Testis (tissue), 2 donors: ENCODE measurements at regions not wholly inside any gene's neighbourhood (a gene's known extent, or its start where the extent isn't known, plus 50 kb on each side); places are given as distances from the start of the nearest gene placed in this dataset.

Source experiments
- DNase-seq: peaks from one replicate; pipeline ENCODE4 v3.0.0-alpha.2; 2019
- H3K27ac ChIP-seq, 2 donors: fragments of 200-600 bp; sonication (generic); one replicate each; pipeline ENCODE4 v1.5.1; 2019
- H3K27me3 ChIP-seq: fragments of 200-600 bp; sonication (generic); one replicate; pipeline ENCODE4 v1.5.1; 2019
- H3K36me3 ChIP-seq: fragments of 200-600 bp; sonication (generic); one replicate; pipeline ENCODE4 v1.5.1; 2017; ENCODE audit warnings: low read depth; ENCODE audit errors: missing control alignments
- H3K4me1 ChIP-seq: fragments of 200-600 bp; sonication (generic); one replicate; pipeline ENCODE4 v1.5.1; 2019
- H3K4me3 ChIP-seq, 2 donors: fragments of 200-600 bp; sonication (generic); one replicate each; pipeline ENCODE4 v1.5.1; 2017 to 2019
- H3K9me3 ChIP-seq: fragments of 200-600 bp; sonication (generic); one replicate; pipeline ENCODE4 v1.5.1; 2017
- POLR2A ChIP-seq: fragments of 450-650 bp; IDR thresholded peaks from one replicate; pipeline ENCODE4 v1.6.1; 2017; ENCODE audit warnings: antibody characterized with exemption, mild to moderate bottlenecking, moderate library complexity
- WGBS, 2 donors: methylation state at CpG; one replicate each; pipeline ENCODE4 v1.1.5; 2018; 5-methylcytosine and 5-hydroxymethylcytosine counted together
- intact Hi-C: fragments of 100-400 bp; cut with DNase I; formaldehyde crosslinking; loops from one replicate; pipeline ENCODE4 v1.15.1; 2023; ENCODE audit warnings: low total_unique reads
- TF ChIP-seq, protein P1 (sequence below), 3 experiments: fragments of 450-650 bp in 2 of 3; fragments of 200-600 bp in 1 of 3; sonication (generic) in 1 of 3; IDR thresholded peaks; one replicate each; pipeline ENCODE4 v1.5.1; 2016 to 2019; ENCODE audit warnings: antibody characterized with exemption in 3 of 3, mild to moderate bottlenecking in 2 of 3, moderate library complexity in 1 of 3

DNA sequence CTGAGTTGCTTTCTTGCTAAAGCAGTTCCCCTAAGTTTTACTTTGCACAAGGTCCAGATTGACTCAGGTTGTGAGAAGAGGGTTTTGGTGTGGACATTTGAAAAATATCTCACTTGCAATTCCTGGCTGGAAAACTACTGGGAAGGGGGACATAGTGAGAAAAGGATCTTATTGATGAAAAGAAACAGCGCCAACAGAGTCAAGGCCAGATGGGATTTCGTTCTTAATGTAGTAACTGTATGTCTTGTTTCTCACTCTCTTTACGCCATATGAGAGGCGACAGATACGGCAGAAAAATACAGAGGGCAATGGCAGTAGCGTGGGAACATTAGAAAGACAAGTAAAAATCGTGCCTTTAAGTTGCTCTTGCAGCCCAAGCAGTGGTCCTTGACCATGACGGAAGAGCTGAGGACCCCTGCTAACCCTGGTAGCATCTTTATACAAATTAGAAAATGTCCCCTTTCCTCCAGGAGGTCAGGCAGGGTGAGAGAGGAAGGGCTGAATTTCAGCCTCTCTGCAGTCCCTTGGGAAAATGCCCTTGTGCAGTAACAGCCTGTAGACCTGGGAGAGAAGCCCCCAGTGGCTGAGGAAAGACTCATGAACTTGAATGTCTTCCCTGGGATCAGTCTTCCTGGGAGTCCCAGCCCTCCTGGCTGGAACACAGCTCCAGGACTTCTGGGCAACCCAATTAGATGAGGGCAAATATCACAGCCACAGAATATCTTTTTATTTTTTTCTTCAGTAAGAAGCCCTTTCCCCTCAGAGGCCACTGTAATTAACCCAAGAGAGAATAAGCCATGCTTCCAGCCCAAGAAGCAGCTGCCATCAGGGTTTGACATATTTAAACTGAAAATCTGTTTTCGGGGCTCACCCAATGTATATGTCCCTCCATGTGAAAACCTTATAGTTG is 113.4 kb downstream of the CD47 start:
- no peaks in the 10 kb centered on the region for H3K9me3 ChIP-seq
- no peaks in the 10 kb centered on the region for H3K27me3 ChIP-seq
- no peaks in the 10 kb centered on the region for H3K36me3 ChIP-seq
- DNase-seq = no peak
- 85 to 93% methylated on average over 9 of the region's 9 CpGs for WGBS, 2 donors
- H3K4me3 ChIP-seq = no peak overlapping the region
- no peaks in the 10 kb centered on the region for H3K4me1 ChIP-seq
- TF ChIP-seq POLR2A = no peak
- TF ChIP-seq, protein P1, sequence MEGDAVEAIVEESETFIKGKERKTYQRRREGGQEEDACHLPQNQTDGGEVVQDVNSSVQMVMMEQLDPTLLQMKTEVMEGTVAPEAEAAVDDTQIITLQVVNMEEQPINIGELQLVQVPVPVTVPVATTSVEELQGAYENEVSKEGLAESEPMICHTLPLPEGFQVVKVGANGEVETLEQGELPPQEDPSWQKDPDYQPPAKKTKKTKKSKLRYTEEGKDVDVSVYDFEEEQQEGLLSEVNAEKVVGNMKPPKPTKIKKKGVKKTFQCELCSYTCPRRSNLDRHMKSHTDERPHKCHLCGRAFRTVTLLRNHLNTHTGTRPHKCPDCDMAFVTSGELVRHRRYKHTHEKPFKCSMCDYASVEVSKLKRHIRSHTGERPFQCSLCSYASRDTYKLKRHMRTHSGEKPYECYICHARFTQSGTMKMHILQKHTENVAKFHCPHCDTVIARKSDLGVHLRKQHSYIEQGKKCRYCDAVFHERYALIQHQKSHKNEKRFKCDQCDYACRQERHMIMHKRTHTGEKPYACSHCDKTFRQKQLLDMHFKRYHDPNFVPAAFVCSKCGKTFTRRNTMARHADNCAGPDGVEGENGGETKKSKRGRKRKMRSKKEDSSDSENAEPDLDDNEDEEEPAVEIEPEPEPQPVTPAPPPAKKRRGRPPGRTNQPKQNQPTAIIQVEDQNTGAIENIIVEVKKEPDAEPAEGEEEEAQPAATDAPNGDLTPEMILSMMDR (IDR thresholded peaks at IDR 0.05) = no peak
- no peak overlapping the region for H3K27ac ChIP-seq
- intact Hi-C loops = no loop called here

DNA sequence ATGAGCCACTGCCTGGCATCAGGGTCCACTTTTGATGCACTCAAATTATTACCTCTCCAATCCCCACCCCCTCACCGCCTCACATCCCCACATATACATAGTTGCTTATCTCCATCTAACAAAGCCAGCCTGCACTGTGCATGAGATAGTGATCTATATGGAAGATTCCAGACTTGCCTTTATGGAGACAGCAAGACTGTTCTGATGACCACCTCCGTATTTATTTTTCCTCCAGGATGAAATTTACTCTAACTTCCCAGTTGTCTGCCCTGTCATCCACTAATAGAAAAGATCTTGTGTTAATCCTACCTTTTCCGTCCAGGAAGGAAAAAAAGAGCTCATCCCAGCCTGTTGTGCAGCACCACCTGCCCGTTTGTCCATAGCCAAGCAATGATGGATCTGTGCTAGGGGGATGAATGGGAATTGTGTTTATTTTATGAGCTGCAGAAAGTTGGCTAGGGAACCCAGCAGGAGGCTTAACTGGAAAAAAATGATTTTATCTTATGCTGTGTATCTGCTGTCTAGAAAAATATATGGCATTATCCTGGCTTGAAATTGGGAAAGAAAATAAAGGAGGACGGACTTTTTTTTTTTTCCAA is 114.5 kb downstream of the CD47 start:
- Histone ChIP-seq H3K27ac (no peak overlapping the region), H3K4me1 (no peaks in the 10 kb centered on the region), H3K27me3 (no peaks in the 10 kb centered on the region), H3K4me3 (no peak overlapping the region), H3K9me3 (no peaks in the 10 kb centered on the region), H3K36me3 (no peaks in the 10 kb centered on the region)
- intact Hi-C loops = no loop called here
- no peak for DNase-seq
- TF ChIP-seq, protein P1 (IDR thresholded peaks at IDR 0.05) = no peak
- no peak for TF ChIP-seq POLR2A
- WGBS, 2 donors = 93 to 97% methylated on average over 5 of the region's 5 CpGs

- Histone ChIP-seq H3K27ac (no peak overlapping the region), H3K4me3 (no peak overlapping the region), H3K27me3 (no peaks in the 10 kb centered on the region), H3K9me3 (no peaks in the 10 kb centered on the region), H3K36me3 (no peaks in the 10 kb centered on the region), H3K4me1 (peaks cover under 1% of the 10 kb centered on the region)
- 86 to 94% methylated on average over 3 of the region's 3 CpGs for WGBS, 2 donors
- intact Hi-C loops = no loop called here
- DNase-seq = no peak
- TF ChIP-seq, protein P1 (IDR thresholded peaks at IDR 0.05) = no peak
- no peak for TF ChIP-seq POLR2A
Measured at GRCh38 chr3:107975529-107976201, 115.2 kb downstream of the CD47 start.

- Histone ChIP-seq H3K9me3 (no peaks in the 10 kb centered on the region), H3K4me1 (peaks cover 7% of the 10 kb centered on the region), H3K36me3 (no peaks in the 10 kb centered on the region), H3K4me3 (no peak overlapping the region), H3K27ac (no peak overlapping the region), H3K27me3 (no peaks in the 10 kb centered on the region)
- intact Hi-C loops = no loop called here
- no peak for TF ChIP-seq POLR2A
- TF ChIP-seq, protein P1 (IDR thresholded peaks at IDR 0.05) = no peak
- DNase-seq = no peak
- 64 to 67% methylated on average over 4 of the region's 4 CpGs for WGBS, 2 donors
Measured at GRCh38 chr3:107973961-107974360, 116.9 kb downstream of the CD47 start.
